ENCODE measurements at regions not wholly inside any gene's neighbourhood (a gene's known extent, or its start where the extent isn't known, plus 50 kb on each side); places are given as distances from the start of the nearest gene placed in this dataset.

- TF ChIP-seq CTCF (IDR thresholded peaks at IDR 0.05) (no peak), POLR2AphosphoS5 (IDR thresholded peaks at IDR 0.05) (no peak), EP300 (IDR thresholded peaks at IDR 0.05) (no peak)
Observed at GRCh38 chr14:84131924-84132323, 1398.0 kb upstream of the FLRT2 start.

All from upper lobe of left lung (tissue), 4 donors.